BE2C (cell line): ENCODE measurements at regions not wholly inside any gene's neighbourhood (a gene's known extent, or its start where the extent isn't known, plus 50 kb on each side); places are given as distances from the start of the nearest gene placed in this dataset.

ENCODE experiments used
- DNase-seq: peaks from one replicate; pipeline ENCODE4 v3.0.0-alpha.2; 2020
- H3K27me3 ChIP-seq: fragments of 250-450 bp; sonication (Bioruptor Pico); 2 replicates; pipeline ENCODE4 v1.5.1; 2020; ENCODE audit warnings: mild to moderate bottlenecking
- H3K36me3 ChIP-seq: fragments of 250-450 bp; sonication (Bioruptor Pico); 2 replicates; pipeline ENCODE4 v1.5.1; 2020; ENCODE audit warnings: mild to moderate bottlenecking
- H3K4me1 ChIP-seq: fragments of 250-450 bp; sonication (Bioruptor Pico); 2 replicates; pipeline ENCODE4 v1.5.1; 2020
- H3K4me3 ChIP-seq: 2 replicates; pipeline ENCODE4 v1.5.1; 2011; ENCODE audit warnings: low read depth, low read length
- H3K9me3 ChIP-seq: fragments of 250-450 bp; sonication (Bioruptor Pico); 2 replicates; pipeline ENCODE4 v1.5.1; 2020
- CTCF ChIP-seq: IDR thresholded peaks from 2 replicates; pipeline ENCODE4 v1.5.1; 2012; ENCODE audit warnings: mild to moderate bottlenecking, low read depth, low read length

GRCh38 chr11:112553205-112553731 is 292.6 kb upstream of the PLET1 start:
- Histone ChIP-seq H3K4me3 (no peak overlapping the region), H3K9me3 (no peaks in the 10 kb centered on the region), H3K27me3 (peaks cover 3% of the 10 kb centered on the region; the same call in 1 of the 2 replicates), H3K36me3 (no peaks in the 10 kb centered on the region), H3K4me1 (no peaks in the 10 kb centered on the region)
- DNase-seq, result no peak
- no peak for TF ChIP-seq CTCF

GRCh38 chr11:112554586-112554985 is 293.9 kb upstream of the PLET1 start:
- Histone ChIP-seq H3K36me3 (no peaks in the 10 kb centered on the region), H3K9me3 (no peaks in the 10 kb centered on the region), H3K4me1 (no peaks in the 10 kb centered on the region), H3K27me3 (peaks cover 3% of the 10 kb centered on the region; the same call in 1 of the 2 replicates), H3K4me3 (no peak overlapping the region)
- no peak for TF ChIP-seq CTCF
- no peak for DNase-seq

GRCh38 chr11:112555491-112556364 is 295.1 kb upstream of the PLET1 start:
- H3K27me3 ChIP-seq, result peaks cover 3% of the 10 kb centered on the region; the same call in 1 of the 2 replicates
- H3K36me3 ChIP-seq, result no peaks in the 10 kb centered on the region
- TF ChIP-seq CTCF, result peak; percentile 95
- no peaks in the 10 kb centered on the region for H3K4me1 ChIP-seq
- peak; percentile 74 for DNase-seq
- H3K9me3 ChIP-seq, result no peaks in the 10 kb centered on the region
- no peak overlapping the region for H3K4me3 ChIP-seq

- no peaks in the 10 kb centered on the region for H3K9me3 ChIP-seq
- no peaks in the 10 kb centered on the region for H3K4me1 ChIP-seq
- no peak for TF ChIP-seq CTCF
- no peaks in the 10 kb centered on the region for H3K36me3 ChIP-seq
- DNase-seq, result no peak
- no peak overlapping the region for H3K4me3 ChIP-seq
- no peaks in the 10 kb centered on the region for H3K27me3 ChIP-seq
These were observed 298.0 kb upstream of the PLET1 start for GRCh38 chr11:112558691-112559090.

- no peak for DNase-seq
- H3K9me3 ChIP-seq, result no peaks in the 10 kb centered on the region
- H3K27me3 ChIP-seq, result no peaks in the 10 kb centered on the region
- TF ChIP-seq CTCF, result no peak
- no peaks in the 10 kb centered on the region for H3K4me1 ChIP-seq
- H3K36me3 ChIP-seq, result no peaks in the 10 kb centered on the region
- H3K4me3 ChIP-seq, result no peak overlapping the region
These were observed 303.1 kb upstream of the PLET1 start for GRCh38 chr11:112563808-112564207.
